ENCODE measurements at regions not wholly inside any gene's neighbourhood (a gene's known extent, or its start where the extent isn't known, plus 50 kb on each side); places are given as distances from the start of the nearest gene placed in this dataset.

DNA sequence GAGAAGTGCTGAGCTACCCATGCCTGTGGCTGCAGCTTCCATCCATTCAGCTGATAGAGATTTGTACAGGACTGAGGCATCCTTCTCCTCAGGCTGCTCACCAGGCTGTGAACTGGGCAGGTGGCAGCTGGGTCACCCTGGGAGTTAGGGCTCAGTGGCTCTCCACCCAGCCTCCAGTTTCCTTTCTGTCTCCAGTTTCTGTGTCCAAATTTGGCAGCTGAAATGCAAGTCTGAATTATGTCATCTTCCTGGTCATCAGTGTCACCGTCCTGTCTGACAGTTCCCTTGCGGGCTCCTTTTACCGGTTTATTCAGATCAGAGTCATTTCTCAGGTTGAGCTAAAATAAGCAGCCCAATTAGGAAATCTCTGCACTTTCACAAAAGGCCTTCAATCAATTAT is 93.3 kb downstream of the EDN1 start:
- no peak overlapping the region for H2AFZ ChIP-seq (ENCODE audit: low read depth, low read length)
- no peaks in the 10 kb centered on the region for H3K79me2 ChIP-seq (replicated peaks; ENCODE audit: insufficient read depth, low read length)
- no peaks in the 10 kb centered on the region for H4K20me1 ChIP-seq (ENCODE audit: insufficient read depth)

GRCh38 chr6:12384357-12384912 is 94.3 kb downstream of the EDN1 start:
- no peaks in the 10 kb centered on the region for H3K9me2 ChIP-seq (ENCODE audit: insufficient read depth, low read length)
- no peak overlapping the region for H3K27ac ChIP-seq (ENCODE audit: low read length)
- H3K4me3 ChIP-seq (ENCODE audit: low read length), result no peak overlapping the region
- H2AFZ ChIP-seq (ENCODE audit: low read depth, low read length), result no peak overlapping the region
- H3K36me3 ChIP-seq (ENCODE audit: insufficient read depth, low read length), result no peaks in the 10 kb centered on the region
- no peak overlapping the region for H3K9ac ChIP-seq (ENCODE audit: low read length)
- H3K79me2 ChIP-seq (replicated peaks; ENCODE audit: insufficient read depth, low read length), result no peaks in the 10 kb centered on the region
- no peak overlapping the region for H3K4me2 ChIP-seq (ENCODE audit: low read length)
- H4K20me1 ChIP-seq (ENCODE audit: insufficient read depth), result no peaks in the 10 kb centered on the region
- no peaks in the 10 kb centered on the region for H3K27me3 ChIP-seq (ENCODE audit: insufficient read depth, low read depth, low read length)
- no peaks in the 10 kb centered on the region for H3F3A ChIP-seq (ENCODE audit: insufficient read depth, low read length, poor library complexity, severe bottlenecking)
- no peaks in the 10 kb centered on the region for H3K9me3 ChIP-seq (ENCODE audit: low read length)
- TF ChIP-seq TAF1 (IDR thresholded peaks at IDR 0.05; ENCODE audit: low read depth) (no peak), MXI1 (conservative IDR thresholded peaks at IDR 0.05; ENCODE audit: poor library complexity, severe bottlenecking) (no peak), POLR2AphosphoS5 (IDR thresholded peaks at IDR 0.05) (no peak), REST (IDR thresholded peaks at IDR 0.05; ENCODE audit: borderline replicate concordance) (no peak), EZH2 (IDR thresholded peaks at IDR 0.05; ENCODE audit: borderline replicate concordance, insufficient read depth, low read length, poor library complexity, severe bottlenecking) (no peak), RAD21 (conservative IDR thresholded peaks at IDR 0.05) (no peak), EP300 (conservative IDR thresholded peaks at IDR 0.05; ENCODE audit: poor library complexity, severe bottlenecking) (no peak), SMC3 (conservative IDR thresholded peaks at IDR 0.05; ENCODE audit: poor library complexity) (no peak)

More for the DNA sequence above, 93.3 kb downstream of the EDN1 start:
- H3K9ac ChIP-seq (ENCODE audit: low read length), result no peak overlapping the region
- H3K9me2 ChIP-seq (ENCODE audit: insufficient read depth, low read length), result no peaks in the 10 kb centered on the region
- H3K9me3 ChIP-seq (ENCODE audit: low read length), result no peaks in the 10 kb centered on the region
- H3K27ac ChIP-seq (ENCODE audit: low read length), result no peak overlapping the region
- H3K4me3 ChIP-seq (ENCODE audit: low read length), result no peak overlapping the region
- no peak overlapping the region for H3K4me2 ChIP-seq (ENCODE audit: low read length)
- H3F3A ChIP-seq (ENCODE audit: insufficient read depth, low read length, poor library complexity, severe bottlenecking), result no peaks in the 10 kb centered on the region
- H3K27me3 ChIP-seq (ENCODE audit: insufficient read depth, low read depth, low read length), result no peaks in the 10 kb centered on the region
- no peaks in the 10 kb centered on the region for H3K36me3 ChIP-seq (ENCODE audit: insufficient read depth, low read length)
- TF ChIP-seq POLR2AphosphoS5 (IDR thresholded peaks at IDR 0.05) (no peak), EP300 (conservative IDR thresholded peaks at IDR 0.05; ENCODE audit: poor library complexity, severe bottlenecking) (no peak), RAD21 (conservative IDR thresholded peaks at IDR 0.05) (no peak), MXI1 (conservative IDR thresholded peaks at IDR 0.05; ENCODE audit: poor library complexity, severe bottlenecking) (no peak), CTCF (IDR thresholded peaks at IDR 0.05; ENCODE audit: poor library complexity, severe bottlenecking) (no peak), TAF1 (IDR thresholded peaks at IDR 0.05; ENCODE audit: low read depth) (no peak), EZH2 (IDR thresholded peaks at IDR 0.05; ENCODE audit: borderline replicate concordance, insufficient read depth, low read length, poor library complexity, severe bottlenecking) (no peak), SMC3 (conservative IDR thresholded peaks at IDR 0.05; ENCODE audit: poor library complexity) (no peak), REST (IDR thresholded peaks at IDR 0.05; ENCODE audit: borderline replicate concordance) (no peak)
